ENCODE measurements at regions not wholly inside any gene's neighbourhood (a gene's known extent, or its start where the extent isn't known, plus 50 kb on each side); places are given as distances from the start of the nearest gene placed in this dataset.

DNA sequence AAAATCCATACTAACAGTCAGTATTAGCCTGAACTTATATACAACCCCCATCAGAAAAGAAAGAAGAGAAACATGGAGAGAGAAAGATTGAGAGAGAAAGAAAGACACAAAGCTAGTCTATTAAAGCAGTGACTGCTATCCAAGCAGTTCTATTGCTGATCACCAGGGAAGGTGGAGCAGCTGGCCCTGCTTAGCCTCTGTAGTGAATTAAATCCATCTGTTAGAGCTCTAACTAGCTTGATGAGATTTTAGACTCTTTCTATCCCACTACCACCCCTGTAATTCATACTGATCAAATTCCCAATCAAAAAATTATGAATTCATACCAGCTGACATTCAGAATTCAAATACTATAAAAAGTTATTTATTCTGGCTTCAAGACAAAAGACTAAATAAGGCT, 486.0 kb upstream of the LRRN3 start:
- no peak overlapping the region for H3K27ac ChIP-seq
- H3K4me3 ChIP-seq, result no peak overlapping the region

DNA sequence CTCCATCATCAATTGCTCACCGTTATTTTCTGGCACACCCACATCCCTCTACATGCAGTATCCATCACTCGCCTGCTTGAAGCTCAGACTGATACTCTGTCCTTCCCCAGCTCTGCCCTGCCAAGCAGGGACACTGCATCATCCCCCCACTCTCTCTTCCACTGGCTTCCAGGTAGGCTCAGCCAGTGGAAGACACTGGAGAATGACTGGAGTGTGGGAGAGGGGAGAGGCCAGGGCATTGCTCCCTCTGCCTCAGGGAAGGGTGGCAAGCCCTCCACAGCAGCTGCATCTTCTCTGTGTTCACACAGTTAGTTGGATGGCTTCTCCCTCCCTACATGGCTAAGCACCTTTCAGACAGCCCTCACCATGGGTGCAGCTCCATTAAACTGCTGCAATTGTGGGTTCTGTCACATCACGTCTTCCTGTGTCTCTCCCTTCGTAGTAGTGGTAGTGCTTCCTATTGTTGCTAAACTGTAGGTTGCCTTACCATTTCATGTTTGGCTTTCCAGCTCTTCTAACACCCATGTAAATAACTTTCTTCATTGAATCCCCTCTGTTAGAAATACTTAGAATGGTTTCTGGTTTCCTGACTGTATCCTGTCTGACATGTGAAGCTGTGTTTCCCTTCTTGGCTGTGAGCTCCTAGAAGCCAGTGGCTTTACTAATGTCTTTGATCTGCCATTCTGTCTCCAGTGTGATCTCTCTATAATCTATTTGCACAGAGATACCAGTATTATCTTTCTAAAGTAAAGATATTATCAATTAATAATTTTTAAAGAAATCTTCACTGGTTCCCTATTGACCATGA, 483.7 kb upstream of the LRRN3 start:
- no peak overlapping the region for H3K27ac ChIP-seq
- H3K4me3 ChIP-seq, result no peak overlapping the region

DNA sequence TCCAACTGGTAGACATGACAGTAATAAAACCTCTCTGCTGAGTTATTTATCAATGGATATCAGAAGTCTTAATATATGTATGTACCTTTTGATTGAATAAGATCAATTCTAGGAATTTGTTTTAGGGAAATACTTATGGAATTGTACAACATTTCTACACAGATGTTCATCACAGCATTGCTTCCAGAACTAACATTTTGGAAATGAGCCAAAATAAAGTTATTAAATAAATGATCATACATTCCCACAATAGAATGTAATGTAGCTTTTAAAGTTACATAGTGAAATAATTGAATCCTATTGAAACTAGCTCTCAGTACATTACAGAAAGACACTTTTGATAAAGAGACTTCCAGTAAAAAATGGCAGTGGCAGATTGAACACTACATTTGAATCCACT, 481.6 kb upstream of the LRRN3 start:
- Histone ChIP-seq H3K27ac (no peak overlapping the region), H3K4me3 (no peak overlapping the region)

DNA sequence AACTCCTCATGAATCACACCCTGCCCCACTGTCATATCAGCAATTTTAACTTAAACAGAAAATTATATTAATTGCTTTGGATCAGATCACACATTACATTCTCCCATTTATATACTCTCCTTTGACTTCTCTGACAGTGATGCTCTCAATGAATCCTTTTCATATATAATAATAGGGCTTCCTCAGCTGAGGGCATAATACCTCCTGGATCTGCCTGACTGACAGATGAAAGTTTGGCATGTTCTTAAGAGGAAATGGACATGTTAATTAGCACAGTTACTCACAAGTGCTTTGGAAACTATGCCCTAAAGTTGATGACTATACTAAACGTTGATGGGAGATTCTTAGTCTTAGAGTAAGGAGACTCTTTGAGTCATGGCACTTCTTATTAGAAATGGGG, 478.2 kb upstream of the LRRN3 start:
- Histone ChIP-seq H3K4me3 (no peak overlapping the region), H3K27ac (no peak overlapping the region)
